Ectodermal cell (in vitro differentiated cells): ENCODE measurements at regions not wholly inside any gene's neighbourhood (a gene's known extent, or its start where the extent isn't known, plus 50 kb on each side); places are given as distances from the start of the nearest gene placed in this dataset.
A peak's percentile ranks its signal among the peaks of the same experiment; 100 is the strongest.

Experiments
- H3K27ac ChIP-seq: 2 replicates; pipeline ENCODE4 v1.7.0; 2013; ENCODE audit warnings: mild to moderate bottlenecking, low read depth, low read length; ENCODE audit not compliant: insufficient read depth, poor library complexity, severe bottlenecking
- H3K27me3 ChIP-seq: 2 replicates; pipeline ENCODE4 v1.7.0; 2013; ENCODE audit warnings: mild to moderate bottlenecking, low read length; ENCODE audit not compliant: insufficient read depth, control insufficient read depth, poor library complexity, severe bottlenecking
- H3K36me3 ChIP-seq: one replicate; pipeline ENCODE4 v1.7.0; 2013; ENCODE audit warnings: low read length; ENCODE audit not compliant: control insufficient read depth, insufficient read depth
- H3K4me1 ChIP-seq: one replicate; pipeline ENCODE4 v1.7.0; 2013; ENCODE audit warnings: low read length; ENCODE audit not compliant: control insufficient read depth, insufficient read depth
- H3K4me3 ChIP-seq: 2 replicates; pipeline ENCODE4 v1.7.0; 2013; ENCODE audit warnings: low read depth, low read length, control low read depth; ENCODE audit not compliant: insufficient read depth
- H3K9me3 ChIP-seq: 2 replicates; pipeline ENCODE4 v1.7.0; 2013; ENCODE audit warnings: mild to moderate bottlenecking, low read length, moderate library complexity; ENCODE audit not compliant: control insufficient read depth
- WGBS, 2 experiments: methylation state at CpG; one replicate each; pipeline ENCODE4 v1.1.7; 2013; ENCODE audit warnings: missing lambda C conversion rate in 2 of 2; 5-methylcytosine and 5-hydroxymethylcytosine counted together

DNA sequence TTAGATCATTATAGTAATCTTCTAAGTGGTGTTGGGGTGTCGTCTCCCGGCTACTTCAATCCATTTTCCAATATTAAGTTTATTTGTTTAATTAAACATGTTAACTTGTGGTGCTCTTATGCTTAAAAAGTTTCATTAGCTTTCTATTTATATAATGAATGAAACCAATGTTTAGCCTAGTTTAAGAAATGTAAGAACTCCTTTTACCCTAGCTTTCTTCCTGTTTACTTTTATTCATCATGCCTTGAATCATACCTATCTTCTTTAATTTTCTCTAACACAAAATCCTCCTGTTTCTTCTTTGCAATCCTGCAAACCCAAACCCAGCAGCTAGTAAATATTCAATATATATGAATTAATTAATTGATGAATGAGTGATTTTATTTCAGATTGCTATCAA lies 1276.7 kb upstream of the PIK3C3 start:
- H3K27ac ChIP-seq: no peak overlapping the region
- no peaks in the 10 kb centered on the region for H3K9me3 ChIP-seq
- H3K36me3 ChIP-seq: no peaks in the 10 kb centered on the region
- no peaks in the 10 kb centered on the region for H3K27me3 ChIP-seq
- no peaks in the 10 kb centered on the region for H3K4me1 ChIP-seq
- WGBS, 2 experiments: no CpG with 5 or more reads among the region's 2 CpGs
- no peak overlapping the region for H3K4me3 ChIP-seq

DNA sequence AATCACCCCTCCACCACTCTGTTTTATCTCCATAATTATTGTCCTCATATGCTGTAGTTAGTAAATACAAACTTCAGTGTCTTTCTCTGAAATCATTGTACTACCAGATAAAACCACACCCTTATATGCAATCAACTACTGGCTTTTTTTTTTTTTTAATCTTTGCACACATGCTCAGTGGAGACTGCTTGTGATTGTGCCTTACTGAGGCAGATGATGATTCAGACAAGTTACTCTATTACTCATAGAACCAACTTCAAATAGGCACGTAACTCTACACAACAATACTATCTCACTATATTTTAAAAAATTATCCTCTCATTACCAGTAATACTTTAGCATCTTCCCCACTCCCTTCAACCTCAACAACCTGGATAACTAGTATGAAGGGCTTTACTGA lies 1278.4 kb upstream of the PIK3C3 start:
- Histone ChIP-seq H3K27ac (no peak overlapping the region), H3K36me3 (no peaks in the 10 kb centered on the region), H3K27me3 (no peaks in the 10 kb centered on the region), H3K4me3 (no peak overlapping the region), H3K9me3 (no peaks in the 10 kb centered on the region), H3K4me1 (no peaks in the 10 kb centered on the region)
- 40 to 50% methylated on average over 1 of the region's 1 CpG for WGBS, 2 experiments

DNA sequence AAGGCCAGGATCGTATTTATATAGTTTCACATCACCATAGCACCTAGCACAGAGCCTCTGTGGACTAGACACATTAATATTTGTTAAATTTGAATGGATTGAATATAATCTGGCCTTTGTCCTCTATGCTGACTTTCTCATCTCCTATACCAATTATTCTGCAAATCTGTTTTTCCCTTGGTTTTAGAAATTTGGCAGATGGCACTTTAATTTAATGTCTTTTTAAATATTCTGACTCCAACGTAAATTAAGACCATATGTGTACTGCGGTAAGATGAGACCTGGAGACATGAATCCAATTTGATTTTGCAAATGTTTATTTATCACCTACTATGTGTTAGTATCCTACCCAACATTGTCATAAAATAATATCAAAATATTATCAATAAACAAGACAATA lies 1281.9 kb upstream of the PIK3C3 start:
- H3K27me3 ChIP-seq: no peaks in the 10 kb centered on the region
- no peaks in the 10 kb centered on the region for H3K36me3 ChIP-seq
- peaks cover 4% of the 10 kb centered on the region for H3K4me1 ChIP-seq
- no peak overlapping the region for H3K4me3 ChIP-seq
- WGBS, 2 experiments: 84 to 88% methylated on average over 1 to 3 of the region's 3 CpGs
- no peaks in the 10 kb centered on the region for H3K9me3 ChIP-seq
- no peak overlapping the region for H3K27ac ChIP-seq

DNA sequence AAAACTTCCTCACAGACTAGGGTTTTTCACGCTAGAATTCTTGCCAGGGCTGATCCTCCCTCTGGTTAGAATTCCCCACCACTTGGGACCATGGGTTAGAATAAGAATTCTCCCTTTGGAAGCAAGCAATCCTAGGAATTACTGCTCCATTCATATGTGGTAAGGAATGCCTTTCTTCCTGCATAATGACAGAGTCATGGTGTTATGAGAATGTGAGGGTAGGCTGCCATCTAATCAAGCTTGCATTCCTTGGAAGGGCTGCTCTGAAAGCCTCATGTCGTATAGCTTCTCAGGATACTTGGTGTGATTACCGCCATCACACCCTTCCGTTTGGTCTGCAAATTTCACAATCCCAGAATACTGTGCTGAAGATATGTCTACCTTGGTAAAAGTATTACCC lies 1282.4 kb upstream of the PIK3C3 start:
- Histone ChIP-seq H3K27me3 (no peaks in the 10 kb centered on the region), H3K4me3 (no peak overlapping the region), H3K9me3 (no peaks in the 10 kb centered on the region), H3K4me1 (peaks cover 4% of the 10 kb centered on the region), H3K36me3 (no peaks in the 10 kb centered on the region), H3K27ac (no peak overlapping the region)
- WGBS, 2 experiments: 69 to 81% methylated on average over 4 of the region's 4 CpGs

DNA sequence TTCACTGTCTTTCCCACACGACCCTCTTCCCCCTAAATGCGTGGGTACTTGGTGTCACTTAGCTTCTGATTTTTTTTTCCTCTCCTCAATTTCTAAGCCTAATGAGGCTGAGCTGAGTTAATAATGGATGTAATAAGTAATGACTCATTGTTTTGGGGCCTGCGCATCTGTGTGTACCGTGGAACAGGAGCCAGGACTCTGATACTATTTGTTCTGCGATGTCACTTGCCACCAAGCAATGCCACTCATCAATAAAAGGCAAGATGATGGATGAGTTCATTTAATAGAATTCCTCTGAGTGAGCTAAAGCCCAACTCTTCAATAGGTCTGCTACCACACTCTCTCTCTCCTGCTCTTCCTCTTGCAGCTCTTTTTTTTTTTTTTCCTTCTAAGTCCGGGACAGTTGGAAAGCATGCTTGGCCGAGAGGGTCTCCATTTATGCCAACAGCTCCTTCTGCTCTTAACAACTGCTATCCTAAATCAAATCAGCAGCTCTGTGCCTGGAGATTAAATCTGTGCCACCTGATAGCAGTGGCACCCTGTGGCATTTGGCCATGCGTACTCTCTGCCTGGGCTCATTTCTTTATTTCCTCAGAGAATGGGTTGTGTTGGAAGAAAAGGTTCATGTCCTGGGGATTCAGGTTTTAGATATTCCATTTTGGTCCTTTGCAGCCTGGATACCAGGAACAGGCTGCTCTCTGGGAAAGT lies 1284.2 kb upstream of the PIK3C3 start:
- Histone ChIP-seq H3K9me3 (no peaks in the 10 kb centered on the region), H3K27ac (peak overlapping the region; percentile 9), H3K4me1 (peaks cover 4% of the 10 kb centered on the region), H3K36me3 (no peaks in the 10 kb centered on the region), H3K27me3 (no peaks in the 10 kb centered on the region), H3K4me3 (no peak overlapping the region)
- WGBS, 2 experiments: 84 to 87% methylated on average over 7 to 8 of the region's 8 CpGs

DNA sequence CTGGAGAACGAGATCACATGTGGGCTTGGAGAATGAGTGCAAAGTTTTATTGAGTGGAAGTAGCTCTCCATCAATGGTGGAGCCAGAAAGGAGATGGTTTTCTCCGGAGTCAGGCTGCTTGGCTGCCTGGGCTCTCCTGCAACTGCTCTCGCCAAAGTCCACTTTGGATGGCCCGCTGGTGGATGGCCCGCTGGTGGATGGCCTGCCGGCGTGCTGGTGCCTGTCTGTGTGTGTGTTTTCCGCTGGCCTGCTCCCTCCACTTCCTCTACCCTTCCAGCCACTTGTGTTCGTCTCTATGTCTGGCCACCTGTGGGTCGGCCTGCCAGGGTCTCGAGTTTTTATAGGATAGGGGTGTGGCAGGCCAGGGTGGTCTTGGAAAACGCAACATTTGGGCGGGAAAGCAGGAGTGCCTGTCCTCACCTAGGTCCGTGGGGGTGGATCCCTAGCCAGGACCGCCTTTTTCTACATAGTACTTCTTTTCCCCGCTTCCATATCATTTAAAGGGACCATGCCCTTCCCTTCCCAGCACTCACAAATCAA lies 1292.1 kb upstream of the PIK3C3 start:
- H3K4me3 ChIP-seq: no peak overlapping the region
- H3K9me3 ChIP-seq: peaks cover 2% of the 10 kb centered on the region
- H3K4me1 ChIP-seq: no peaks in the 10 kb centered on the region
- no peaks in the 10 kb centered on the region for H3K27me3 ChIP-seq
- no peak overlapping the region for H3K27ac ChIP-seq
- WGBS, 2 experiments: 94 to 95% methylated on average over 16 of the region's 16 CpGs
- H3K36me3 ChIP-seq: no peaks in the 10 kb centered on the region

DNA sequence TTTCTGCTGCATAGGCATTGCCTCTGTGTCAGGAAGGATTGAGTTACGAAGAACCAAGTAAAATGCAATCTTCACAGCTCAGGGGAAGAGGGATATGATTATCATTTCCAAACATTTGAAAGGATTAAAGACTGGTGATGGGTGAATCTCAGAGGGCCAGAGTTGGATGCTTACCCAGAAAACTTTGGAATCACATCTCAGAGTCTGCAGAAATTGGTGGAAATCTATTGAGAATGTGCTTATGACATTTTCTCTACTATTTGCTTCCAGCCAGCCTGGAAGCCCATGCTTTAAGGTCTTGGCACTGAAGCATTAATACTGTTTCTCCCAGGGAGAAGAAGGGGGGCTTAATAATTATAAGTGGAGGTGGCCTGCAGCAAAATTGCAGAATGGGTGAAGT lies 1301.4 kb upstream of the PIK3C3 start:
- H3K4me1 ChIP-seq: no peaks in the 10 kb centered on the region
- no peaks in the 10 kb centered on the region for H3K9me3 ChIP-seq
- H3K27ac ChIP-seq: no peak overlapping the region
- no peaks in the 10 kb centered on the region for H3K36me3 ChIP-seq
- no peaks in the 10 kb centered on the region for H3K27me3 ChIP-seq
- WGBS, 2 experiments: 80 to 100% methylated on average over 1 of the region's 1 CpG
- no peak overlapping the region for H3K4me3 ChIP-seq

DNA sequence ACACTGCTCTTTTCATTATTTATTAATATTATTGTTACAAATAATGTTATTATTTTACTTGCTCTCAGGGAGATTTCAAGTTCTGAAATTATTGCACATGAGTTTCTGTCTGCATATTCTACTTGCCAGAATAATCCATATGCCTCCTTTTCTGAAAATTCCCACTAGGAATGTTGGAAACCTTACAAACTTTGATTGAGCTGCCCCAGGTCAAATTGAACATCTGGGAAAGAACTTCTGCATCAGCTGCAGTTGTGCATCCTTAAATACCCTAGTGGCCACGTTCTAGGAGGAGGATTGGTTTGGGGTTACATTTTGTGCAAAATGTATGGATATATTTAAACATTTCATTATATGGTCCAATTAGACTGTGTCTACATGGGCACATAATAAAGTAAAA lies 1302.7 kb upstream of the PIK3C3 start:
- no peaks in the 10 kb centered on the region for H3K36me3 ChIP-seq
- WGBS, 2 experiments: 67 to 83% methylated on average over 1 of the region's 1 CpG
- H3K27me3 ChIP-seq: no peaks in the 10 kb centered on the region
- H3K27ac ChIP-seq: no peak overlapping the region
- no peaks in the 10 kb centered on the region for H3K4me1 ChIP-seq
- no peaks in the 10 kb centered on the region for H3K9me3 ChIP-seq
- H3K4me3 ChIP-seq: no peak overlapping the region

DNA sequence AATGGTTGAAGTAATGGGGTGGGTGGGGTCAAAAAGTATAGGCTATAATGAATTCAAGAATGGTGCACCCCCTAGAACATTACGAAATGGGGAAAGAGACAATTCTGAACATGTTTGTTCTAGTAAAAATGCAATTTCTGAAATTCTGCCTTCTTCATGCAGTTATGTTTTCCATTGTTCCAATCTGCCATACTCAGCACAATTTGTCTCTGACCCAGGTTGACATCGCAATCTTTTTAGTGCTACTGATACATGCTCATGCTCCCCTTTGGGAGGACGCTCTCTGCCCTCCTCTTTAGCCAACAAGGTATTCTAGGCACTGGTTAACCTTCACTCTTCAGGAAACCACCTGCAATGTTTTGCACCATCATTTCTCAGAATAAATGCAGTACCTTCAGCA lies 1303.9 kb upstream of the PIK3C3 start:
- 94 to 98% methylated on average over 3 of the region's 3 CpGs for WGBS, 2 experiments
- Histone ChIP-seq H3K4me3 (no peak overlapping the region), H3K27ac (no peak overlapping the region), H3K4me1 (no peaks in the 10 kb centered on the region), H3K36me3 (no peaks in the 10 kb centered on the region), H3K27me3 (no peaks in the 10 kb centered on the region), H3K9me3 (no peaks in the 10 kb centered on the region)

DNA sequence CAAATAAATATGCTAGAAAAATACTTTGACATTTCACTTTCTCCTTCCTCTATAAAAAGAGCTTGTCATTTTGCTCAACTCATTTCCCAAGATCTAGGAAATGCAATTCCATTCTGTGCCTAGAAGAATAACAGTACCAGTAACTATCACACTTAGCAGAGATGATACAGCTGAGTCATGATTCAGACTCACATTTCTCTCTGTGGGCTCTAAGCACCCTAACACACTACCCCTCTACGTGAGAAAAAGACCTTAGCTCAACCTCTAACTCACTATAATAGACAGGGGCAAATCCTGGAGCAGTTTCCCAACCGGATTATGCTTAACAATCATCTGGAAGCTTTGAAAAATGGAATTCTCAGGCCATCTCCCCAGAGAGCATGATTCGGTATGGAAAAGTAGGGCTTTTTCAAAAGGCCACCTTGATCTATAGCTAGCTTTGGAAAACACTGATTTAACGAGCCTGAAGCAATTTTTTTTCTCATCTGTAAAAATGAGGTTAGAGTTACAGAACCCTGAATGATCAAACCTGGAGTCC lies 1312.3 kb upstream of the PIK3C3 start:
- Histone ChIP-seq H3K9me3 (no peaks in the 10 kb centered on the region), H3K4me3 (no peak overlapping the region)
- 88 to 91% methylated on average over 4 of the region's 4 CpGs for whole genome bisulfite sequencing, 2 experiments

More for the DNA sequence above, 1312.3 kb upstream of the PIK3C3 start:
- Histone ChIP-seq H3K4me1 (no peaks in the 10 kb centered on the region), H3K27me3 (no peaks in the 10 kb centered on the region), H3K27ac (no peak overlapping the region), H3K36me3 (no peaks in the 10 kb centered on the region)
